CD4-positive, alpha-beta T cell treated with Interleukin-12 subunit alpha and Interleukin-12 subunit beta, for 1 hour (primary cell): ENCODE measurements at regions not wholly inside any gene's neighbourhood (a gene's known extent, or its start where the extent isn't known, plus 50 kb on each side); places are given as distances from the start of the nearest gene placed in this dataset.
"Not testable (repeated sequence)": the region's sequence is repeated elsewhere in the genome, so short reads cannot be mapped to it uniquely, and the experiment has no call there.

ENCODE experiments used
- DNase-seq: peaks from one replicate; pipeline ENCODE4 v3.0.0-alpha.2; 2020

- no peak for DNase-seq
These were observed 162.3 kb downstream of the SKIDA1 start for GRCh38 chr10:21363092-21363730.

GRCh38 chr10:21359202-21359601, 166.3 kb downstream of the SKIDA1 start:
- DNase-seq = no peak

GRCh38 chr10:21355591-21356011, 169.9 kb downstream of the SKIDA1 start:
- DNase-seq = no peak

- no peak for DNase-seq
These were observed 172.6 kb downstream of the SKIDA1 start for GRCh38 chr10:21352886-21353285.

GRCh38 chr10:21351594-21351993, 173.9 kb downstream of the SKIDA1 start:
- not testable (repeated sequence) for DNase-seq

- no peak for DNase-seq
These were observed 175.6 kb downstream of the SKIDA1 start for GRCh38 chr10:21349912-21350286.

GRCh38 chr10:21347785-21348170, 177.7 kb downstream of the SKIDA1 start:
- DNase-seq = no peak

- DNase-seq = no peak
These were observed 178.3 kb downstream of the SKIDA1 start for GRCh38 chr10:21347043-21347784.

- DNase-seq = no peak
These were observed 182.4 kb downstream of the SKIDA1 start for GRCh38 chr10:21343087-21343486.

- DNase-seq = not testable (repeated sequence)
These were observed 183.0 kb downstream of the SKIDA1 start for GRCh38 chr10:21342499-21342898.

GRCh38 chr10:21340331-21340730, 185.2 kb downstream of the SKIDA1 start:
- no peak for DNase-seq

GRCh38 chr10:21337171-21337792, 188.2 kb downstream of the SKIDA1 start:
- DNase-seq = no peak

GRCh38 chr10:21336476-21337170, 188.9 kb downstream of the SKIDA1 start:
- no peak for DNase-seq

- no peak for DNase-seq
These were observed 190.4 kb downstream of the SKIDA1 start for GRCh38 chr10:21334891-21335696.

- DNase-seq = no peak
These were observed 194.9 kb downstream of the SKIDA1 start for GRCh38 chr10:21330628-21331020.

- no peak for DNase-seq
These were observed 195.4 kb downstream of the SKIDA1 start for GRCh38 chr10:21329995-21330627.

GRCh38 chr10:21327289-21327993, 198.0 kb downstream of the SKIDA1 start:
- DNase-seq = no peak

- DNase-seq = no peak
These were observed 198.7 kb downstream of the SKIDA1 start for GRCh38 chr10:21326594-21327288.

GRCh38 chr10:21318540-21319167, 206.8 kb downstream of the SKIDA1 start:
- no peak for DNase-seq

GRCh38 chr10:21317902-21318301, 207.6 kb downstream of the SKIDA1 start:
- no peak for DNase-seq
